ENCODE measurements at regions not wholly inside any gene's neighbourhood (a gene's known extent, or its start where the extent isn't known, plus 50 kb on each side); places are given as distances from the start of the nearest gene placed in this dataset.

- no peak for TF ChIP-seq CEBPB (IDR thresholded peaks at IDR 0.05; ENCODE audit: borderline replicate concordance, low read depth, low read length)
- no peak for TF ChIP-seq MYNN (CRISPR knock-in tag; IDR thresholded peaks at IDR 0.05; ENCODE audit: low read depth)
- TF ChIP-seq ZFP41 (CRISPR knock-in tag; IDR thresholded peaks at IDR 0.05; ENCODE audit: borderline replicate concordance) = no peak
- TF ChIP-seq HOXA7 (CRISPR knock-in tag; IDR thresholded peaks at IDR 0.05) = no peak
- TF ChIP-seq HOXA9 (CRISPR knock-in tag; IDR thresholded peaks at IDR 0.05; ENCODE audit: borderline replicate concordance) = no peak
- TF ChIP-seq ZNF280D (CRISPR knock-in tag; IDR thresholded peaks at IDR 0.05) = no peak
- TF ChIP-seq ZNF530 (CRISPR knock-in tag; IDR thresholded peaks at IDR 0.05; ENCODE audit: low read depth) = no peak
- no peak for TF ChIP-seq MYPOP (CRISPR knock-in tag; IDR thresholded peaks at IDR 0.05)
- no peak for TF ChIP-seq ETV6 (CRISPR knock-in tag; conservative IDR thresholded peaks at IDR 0.05)
- no peak for TF ChIP-seq ZBTB1 (CRISPR knock-in tag; IDR thresholded peaks at IDR 0.05; ENCODE audit: borderline replicate concordance)
- TF ChIP-seq EZH2 (conservative IDR thresholded peaks at IDR 0.05; ENCODE audit: low read depth, low read length) = no peak
- no peak for TF ChIP-seq MAX (IDR thresholded peaks at IDR 0.05)
- TF ChIP-seq, protein P1, sequence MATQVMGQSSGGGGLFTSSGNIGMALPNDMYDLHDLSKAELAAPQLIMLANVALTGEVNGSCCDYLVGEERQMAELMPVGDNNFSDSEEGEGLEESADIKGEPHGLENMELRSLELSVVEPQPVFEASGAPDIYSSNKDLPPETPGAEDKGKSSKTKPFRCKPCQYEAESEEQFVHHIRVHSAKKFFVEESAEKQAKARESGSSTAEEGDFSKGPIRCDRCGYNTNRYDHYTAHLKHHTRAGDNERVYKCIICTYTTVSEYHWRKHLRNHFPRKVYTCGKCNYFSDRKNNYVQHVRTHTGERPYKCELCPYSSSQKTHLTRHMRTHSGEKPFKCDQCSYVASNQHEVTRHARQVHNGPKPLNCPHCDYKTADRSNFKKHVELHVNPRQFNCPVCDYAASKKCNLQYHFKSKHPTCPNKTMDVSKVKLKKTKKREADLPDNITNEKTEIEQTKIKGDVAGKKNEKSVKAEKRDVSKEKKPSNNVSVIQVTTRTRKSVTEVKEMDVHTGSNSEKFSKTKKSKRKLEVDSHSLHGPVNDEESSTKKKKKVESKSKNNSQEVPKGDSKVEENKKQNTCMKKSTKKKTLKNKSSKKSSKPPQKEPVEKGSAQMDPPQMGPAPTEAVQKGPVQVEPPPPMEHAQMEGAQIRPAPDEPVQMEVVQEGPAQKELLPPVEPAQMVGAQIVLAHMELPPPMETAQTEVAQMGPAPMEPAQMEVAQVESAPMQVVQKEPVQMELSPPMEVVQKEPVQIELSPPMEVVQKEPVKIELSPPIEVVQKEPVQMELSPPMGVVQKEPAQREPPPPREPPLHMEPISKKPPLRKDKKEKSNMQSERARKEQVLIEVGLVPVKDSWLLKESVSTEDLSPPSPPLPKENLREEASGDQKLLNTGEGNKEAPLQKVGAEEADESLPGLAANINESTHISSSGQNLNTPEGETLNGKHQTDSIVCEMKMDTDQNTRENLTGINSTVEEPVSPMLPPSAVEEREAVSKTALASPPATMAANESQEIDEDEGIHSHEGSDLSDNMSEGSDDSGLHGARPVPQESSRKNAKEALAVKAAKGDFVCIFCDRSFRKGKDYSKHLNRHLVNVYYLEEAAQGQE (IDR thresholded peaks at IDR 0.05; ENCODE audit: borderline replicate concordance in 1 of 2, low read depth in 1 of 2, low read length in 2 of 2) = no peak
Observed at GRCh38 chr7:41882256-41882655, 179.4 kb upstream of the INHBA start.

All from HepG2 (cell line).